ENCODE measurements at regions not wholly inside any gene's neighbourhood (a gene's known extent, or its start where the extent isn't known, plus 50 kb on each side); places are given as distances from the start of the nearest gene placed in this dataset.

GRCh38 chr1:157367091-157367739, 185.1 kb downstream of the FCRL5 start:
- ATAC-seq, result no peak
- intact Hi-C loops (cut with DNase I, micrococcal nuclease), result no loop called here
- H3K4me1 ChIP-seq (ENCODE audit: low read depth), result peaks cover 22% of the 10 kb centered on the region
- H3K4me3 ChIP-seq, result no peak overlapping the region
- TF ChIP-seq CTCF (IDR thresholded peaks at IDR 0.05), result no peak
- no peaks in the 10 kb centered on the region for H3K9me3 ChIP-seq
- no peaks in the 10 kb centered on the region for H3K36me3 ChIP-seq (ENCODE audit: low read depth)
- DNase-seq, result no peak

GRCh38 chr1:157364612-157365011, 187.7 kb downstream of the FCRL5 start:
- no peak for TF ChIP-seq CTCF (IDR thresholded peaks at IDR 0.05)
- no peak overlapping the region for H3K4me3 ChIP-seq
- intact Hi-C loops (cut with DNase I, micrococcal nuclease), result no loop called here
- peaks cover 22% of the 10 kb centered on the region for H3K4me1 ChIP-seq (ENCODE audit: low read depth)
- ATAC-seq, result no peak
- no peaks in the 10 kb centered on the region for H3K36me3 ChIP-seq (ENCODE audit: low read depth)
- DNase-seq, result no peak
- no peaks in the 10 kb centered on the region for H3K9me3 ChIP-seq

GRCh38 chr1:157363660-157364140, 188.6 kb downstream of the FCRL5 start:
- Histone ChIP-seq H3K4me3 (no peak overlapping the region), H3K4me1 (ENCODE audit: low read depth) (peaks cover 26% of the 10 kb centered on the region), H3K36me3 (ENCODE audit: low read depth) (no peaks in the 10 kb centered on the region), H3K9me3 (no peaks in the 10 kb centered on the region)
- peak; percentile 55 for TF ChIP-seq CTCF (IDR thresholded peaks at IDR 0.05)
- DNase-seq (peak; percentile 54 to 60 (median 59)), ATAC-seq (peak; percentile 80)
- intact Hi-C loops (cut with DNase I, micrococcal nuclease), result no loop called here

- intact Hi-C loops (cut with DNase I, micrococcal nuclease), result no loop called here
- Histone ChIP-seq H3K9me3 (no peaks in the 10 kb centered on the region), H3K36me3 (ENCODE audit: low read depth) (no peaks in the 10 kb centered on the region), H3K4me1 (ENCODE audit: low read depth) (peaks cover 13% of the 10 kb centered on the region), H3K4me3 (no peak overlapping the region)
- peak; percentile 32 for ATAC-seq
- no peak for DNase-seq
- no peak for TF ChIP-seq CTCF (IDR thresholded peaks at IDR 0.05)
These were observed 192.3 kb downstream of the FCRL5 start for GRCh38 chr1:157360023-157360390.

GRCh38 chr1:157359314-157360022, 192.8 kb downstream of the FCRL5 start:
- peak; percentile 94 for ATAC-seq

More at GRCh38 chr1:157359314-157360022, 192.8 kb downstream of the FCRL5 start:
- Histone ChIP-seq H3K4me3 (no peak overlapping the region), H3K36me3 (ENCODE audit: low read depth) (no peaks in the 10 kb centered on the region), H3K4me1 (ENCODE audit: low read depth) (peaks cover 13% of the 10 kb centered on the region), H3K9me3 (no peaks in the 10 kb centered on the region)
- intact Hi-C loops (cut with DNase I, micrococcal nuclease), result no loop called here
- TF ChIP-seq CTCF (IDR thresholded peaks at IDR 0.05), result no peak
- DNase-seq, result peak in 1 of 3 donors; percentile 69
